WTC11 (cell line): ENCODE measurements at regions not wholly inside any gene's neighbourhood (a gene's known extent, or its start where the extent isn't known, plus 50 kb on each side); places are given as distances from the start of the nearest gene placed in this dataset.

Experiments
- ATAC-seq: fragments of 200-7000 bp; cut with Tn5 transposase; 2 replicates; pipeline ENCODE4 v1.10.0; 2021; ENCODE audit warnings: mild to moderate bottlenecking, moderate library complexity
- CTCF ChIA-PET: fragments of 300-600 bp; sonication (Branson Sonifier 250); formaldehyde crosslinking; loops from one replicate; lab custom pipeline; 2021; ENCODE audit warnings: antibody characterized with exemption; lab: Charles Lee
- POLR2A ChIA-PET: fragments of 350-600 bp; sonication (Branson Sonifier 250); formaldehyde crosslinking; loops from one replicate; lab custom pipeline; 2021; ENCODE audit warnings: antibody characterized with exemption; lab: Charles Lee
- DNase-seq: peaks from one replicate; pipeline ENCODE4 v3.0.0; 2021; ENCODE audit warnings: low spot score
- H3K27ac Mint-ChIP-seq: 2 replicates; pipeline ENCODE4 v1.8.0; 2021; ENCODE audit warnings: mixed read lengths
- H3K27me3 Mint-ChIP-seq: 2 replicates; pipeline ENCODE4 v1.8.0; 2021; ENCODE audit warnings: low read depth, mild to moderate bottlenecking, moderate library complexity, mixed read lengths
- H3K36me3 Mint-ChIP-seq: 2 replicates; pipeline ENCODE4 v1.8.0; 2021; ENCODE audit warnings: mixed read lengths
- H3K4me1 Mint-ChIP-seq: 2 replicates; pipeline ENCODE4 v1.8.0; 2022; ENCODE audit warnings: mixed read lengths
- H3K4me3 Mint-ChIP-seq: 2 replicates; pipeline ENCODE4 v1.8.0; 2021; ENCODE audit warnings: mild to moderate bottlenecking, moderate library complexity, mixed read lengths
- H3K9me3 Mint-ChIP-seq: 2 replicates; pipeline ENCODE4 v1.8.0; 2021; ENCODE audit warnings: mixed read lengths
- AFF4 ChIP-seq: sonication (generic); formaldehyde crosslinking; IDR thresholded peaks from 2 replicates; pipeline ENCODE4 v1.8.1; 2023; ENCODE audit warnings: mild to moderate bottlenecking, missing genetic modification reagents, borderline replicate concordance
- AR ChIP-seq: fragments of 250-450 bp; sonication (Bioruptor Pico); IDR thresholded peaks from 2 replicates; pipeline ENCODE4 v1.9.0; 2021; ENCODE audit warnings: mild to moderate bottlenecking
- ATF1 ChIP-seq: sonication (generic); formaldehyde crosslinking; IDR thresholded peaks from 2 replicates; pipeline ENCODE4 v1.8.1; 2023; ENCODE audit warnings: mild to moderate bottlenecking, moderate library complexity, missing genetic modification reagents
- CREB1 ChIP-seq: sonication (generic); formaldehyde crosslinking; IDR thresholded peaks from 2 replicates; pipeline ENCODE4 v1.8.0; 2023; ENCODE audit warnings: mild to moderate bottlenecking, missing genetic modification reagents
- EMX1 ChIP-seq: fragments of 250-450 bp; sonication (Bioruptor Pico); IDR thresholded peaks from 2 replicates; pipeline ENCODE4 v1.8.0; 2021; ENCODE audit warnings: mild to moderate bottlenecking
- ESRRA ChIP-seq: sonication (generic); formaldehyde crosslinking; IDR thresholded peaks from 2 replicates; pipeline ENCODE4 v1.8.1; 2022; ENCODE audit warnings: mild to moderate bottlenecking, missing genetic modification reagents, borderline replicate concordance
- FOXK1 ChIP-seq: sonication (generic); formaldehyde crosslinking; IDR thresholded peaks from 2 replicates; pipeline ENCODE4 v1.8.0; 2022; ENCODE audit warnings: mild to moderate bottlenecking, moderate library complexity, missing genetic modification reagents
- FOXP1 ChIP-seq: sonication (generic); formaldehyde crosslinking; IDR thresholded peaks from 2 replicates; pipeline ENCODE4 v1.8.0; 2022; ENCODE audit warnings: missing genetic modification reagents, mild to moderate bottlenecking, moderate library complexity, borderline replicate concordance
- GABPB1 ChIP-seq: sonication (generic); formaldehyde crosslinking; IDR thresholded peaks from 2 replicates; pipeline ENCODE4 v1.8.1; 2023; ENCODE audit warnings: mild to moderate bottlenecking, missing genetic modification reagents
- JAZF1 ChIP-seq: fragments of 250-450 bp; sonication (Bioruptor Pico); IDR thresholded peaks from 2 replicates; pipeline ENCODE4 v1.9.0; 2021; ENCODE audit warnings: moderate library complexity, mild to moderate bottlenecking, inconsistent platforms
- KAT7 ChIP-seq: sonication (generic); formaldehyde crosslinking; IDR thresholded peaks from 2 replicates; pipeline ENCODE4 v1.8.1; 2023; ENCODE audit warnings: missing genetic modification reagents, mild to moderate bottlenecking, borderline replicate concordance
- NR1H2 ChIP-seq: sonication (generic); formaldehyde crosslinking; IDR thresholded peaks from 2 replicates; pipeline ENCODE4 v1.9.0; 2021; ENCODE audit warnings: mild to moderate bottlenecking, moderate library complexity, missing genetic modification reagents
- OVOL2 ChIP-seq: fragments of 250-450 bp; sonication (Bioruptor Pico); IDR thresholded peaks from 2 replicates; pipeline ENCODE4 v1.9.0; 2021; ENCODE audit warnings: mild to moderate bottlenecking, borderline replicate concordance
- PRRX2 ChIP-seq: fragments of 250-450 bp; sonication (Bioruptor Pico); IDR thresholded peaks from 2 replicates; pipeline ENCODE4 v1.8.0; 2021; ENCODE audit warnings: mild to moderate bottlenecking
- RELA ChIP-seq: sonication (generic); formaldehyde crosslinking; IDR thresholded peaks from 2 replicates; pipeline ENCODE4 v1.8.1; 2022; ENCODE audit warnings: missing genetic modification reagents, mild to moderate bottlenecking, borderline replicate concordance
- SMAD3 ChIP-seq: sonication (generic); formaldehyde crosslinking; IDR thresholded peaks from 2 replicates; pipeline ENCODE4 v1.8.0; 2022; ENCODE audit warnings: missing genetic modification reagents, mild to moderate bottlenecking, borderline replicate concordance
- TP53 ChIP-seq: sonication (generic); formaldehyde crosslinking; IDR thresholded peaks from 2 replicates; pipeline ENCODE4 v1.8.1; 2023; ENCODE audit warnings: mild to moderate bottlenecking, missing genetic modification reagents
- ZNF138 ChIP-seq: sonication (generic); formaldehyde crosslinking; conservative IDR thresholded peaks from 2 replicates; pipeline ENCODE4 v1.8.1; 2022; ENCODE audit warnings: mild to moderate bottlenecking, moderate library complexity, missing genetic modification reagents
- ZNF396 ChIP-seq: fragments of 250-450 bp; sonication (Bioruptor Pico); IDR thresholded peaks from 2 replicates; pipeline ENCODE4 v1.8.0; 2021; ENCODE audit warnings: mild to moderate bottlenecking, moderate library complexity, borderline replicate concordance
- ZNF416 ChIP-seq: fragments of 250-450 bp; sonication (Bioruptor Pico); IDR thresholded peaks from 2 replicates; pipeline ENCODE4 v1.9.0; 2021; ENCODE audit warnings: mild to moderate bottlenecking, inconsistent platforms
- ZNF423 ChIP-seq: fragments of 250-450 bp; sonication (Bioruptor Pico); IDR thresholded peaks from 2 replicates; pipeline ENCODE4 v2.1.2; 2022; ENCODE audit warnings: mild to moderate bottlenecking, moderate library complexity
- TF ChIP-seq, protein P1 (sequence below): sonication (generic); formaldehyde crosslinking; IDR thresholded peaks from 2 replicates; pipeline ENCODE4 v1.8.1; 2022; ENCODE audit warnings: missing genetic modification reagents, borderline replicate concordance
- TF ChIP-seq, protein P2 (sequence below): fragments of 250-450 bp; sonication (Bioruptor Pico); IDR thresholded peaks from 2 replicates; pipeline ENCODE4 v1.8.0; 2021; ENCODE audit warnings: mild to moderate bottlenecking
- TF ChIP-seq, protein P3 (sequence below): sonication (generic); formaldehyde crosslinking; IDR thresholded peaks from 2 replicates; pipeline ENCODE4 v1.8.1; 2023; ENCODE audit warnings: mild to moderate bottlenecking, missing genetic modification reagents, moderate library complexity

- TF ChIP-seq RELA (CRISPR knock-in tag) (no peak), EMX1 (CRISPR knock-in tag) (no peak), PRRX2 (no peak), ATF1 (CRISPR knock-in tag) (no peak), AR (CRISPR knock-in tag) (no peak)
- TF ChIP-seq, protein P1, sequence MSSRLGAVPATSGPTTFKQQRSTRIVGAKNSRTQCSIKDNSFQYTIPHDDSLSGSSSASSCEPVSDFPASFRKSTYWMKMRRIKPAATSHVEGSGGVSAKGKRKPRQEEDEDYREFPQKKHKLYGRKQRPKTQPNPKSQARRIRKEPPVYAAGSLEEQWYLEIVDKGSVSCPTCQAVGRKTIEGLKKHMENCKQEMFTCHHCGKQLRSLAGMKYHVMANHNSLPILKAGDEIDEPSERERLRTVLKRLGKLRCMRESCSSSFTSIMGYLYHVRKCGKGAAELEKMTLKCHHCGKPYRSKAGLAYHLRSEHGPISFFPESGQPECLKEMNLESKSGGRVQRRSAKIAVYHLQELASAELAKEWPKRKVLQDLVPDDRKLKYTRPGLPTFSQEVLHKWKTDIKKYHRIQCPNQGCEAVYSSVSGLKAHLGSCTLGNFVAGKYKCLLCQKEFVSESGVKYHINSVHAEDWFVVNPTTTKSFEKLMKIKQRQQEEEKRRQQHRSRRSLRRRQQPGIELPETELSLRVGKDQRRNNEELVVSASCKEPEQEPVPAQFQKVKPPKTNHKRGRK (CRISPR knock-in tag): no peak
Observed at GRCh38 chr12:100075598-100075997, 67.1 kb downstream of the BLTP3B start (continued).

- Mint-ChIP-seq H3K36me3 (peaks cover 45% of the 10 kb centered on the region), H3K4me3 (no peak overlapping the region), H3K9me3 (peaks cover 40% of the 10 kb centered on the region), H3K27me3 (no peaks in the 10 kb centered on the region), H3K27ac (no peak overlapping the region; the same call in 1 of the 2 replicates), H3K4me1 (peaks cover 3% of the 10 kb centered on the region; the same call in 1 of the 2 replicates)
- DNase-seq: no peak
- TF ChIP-seq JAZF1 (CRISPR knock-in tag) (no peak), ESRRA (CRISPR knock-in tag) (no peak), OVOL2 (CRISPR knock-in tag) (no peak), ATF1 (CRISPR knock-in tag) (no peak), FOXK1 (CRISPR knock-in tag) (no peak), ZNF138 (CRISPR knock-in tag) (no peak), ZNF396 (CRISPR knock-in tag) (no peak), ZNF423 (CRISPR knock-in tag) (no peak)
- TF ChIP-seq, protein P2, sequence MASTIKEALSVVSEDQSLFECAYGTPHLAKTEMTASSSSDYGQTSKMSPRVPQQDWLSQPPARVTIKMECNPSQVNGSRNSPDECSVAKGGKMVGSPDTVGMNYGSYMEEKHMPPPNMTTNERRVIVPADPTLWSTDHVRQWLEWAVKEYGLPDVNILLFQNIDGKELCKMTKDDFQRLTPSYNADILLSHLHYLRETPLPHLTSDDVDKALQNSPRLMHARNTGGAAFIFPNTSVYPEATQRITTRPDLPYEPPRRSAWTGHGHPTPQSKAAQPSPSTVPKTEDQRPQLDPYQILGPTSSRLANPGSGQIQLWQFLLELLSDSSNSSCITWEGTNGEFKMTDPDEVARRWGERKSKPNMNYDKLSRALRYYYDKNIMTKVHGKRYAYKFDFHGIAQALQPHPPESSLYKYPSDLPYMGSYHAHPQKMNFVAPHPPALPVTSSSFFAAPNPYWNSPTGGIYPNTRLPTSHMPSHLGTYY (CRISPR knock-in tag): no peak
- TF ChIP-seq, protein P3, sequence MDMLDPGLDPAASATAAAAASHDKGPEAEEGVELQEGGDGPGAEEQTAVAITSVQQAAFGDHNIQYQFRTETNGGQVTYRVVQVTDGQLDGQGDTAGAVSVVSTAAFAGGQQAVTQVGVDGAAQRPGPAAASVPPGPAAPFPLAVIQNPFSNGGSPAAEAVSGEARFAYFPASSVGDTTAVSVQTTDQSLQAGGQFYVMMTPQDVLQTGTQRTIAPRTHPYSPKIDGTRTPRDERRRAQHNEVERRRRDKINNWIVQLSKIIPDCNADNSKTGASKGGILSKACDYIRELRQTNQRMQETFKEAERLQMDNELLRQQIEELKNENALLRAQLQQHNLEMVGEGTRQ (CRISPR knock-in tag): no peak
- ChIA-PET POLR2A (no interaction called here), CTCF (no interaction called here)
- no peak for ATAC-seq
Observed at GRCh38 chr12:100069795-100070194, 72.9 kb downstream of the BLTP3B start.

GRCh38 chr12:100068305-100068704 lies 74.4 kb downstream of the BLTP3B start:
- no peak for ATAC-seq
- Mint-ChIP-seq H3K27ac (no peak overlapping the region), H3K9me3 (peaks cover 40% of the 10 kb centered on the region), H3K27me3 (no peaks in the 10 kb centered on the region), H3K4me1 (peaks cover 3% of the 10 kb centered on the region; the same call in 1 of the 2 replicates), H3K36me3 (peaks cover 54% of the 10 kb centered on the region), H3K4me3 (no peak overlapping the region)
- no peak for DNase-seq
- POLR2A ChIA-PET: no interaction called here
- CTCF ChIA-PET: no interaction called here
- no peak for TF ChIP-seq CREB1
- no peak for TF ChIP-seq KAT7 (CRISPR knock-in tag)
- TF ChIP-seq SMAD3 (CRISPR knock-in tag): no peak
- TF ChIP-seq AFF4: no peak
- no peak for TF ChIP-seq TP53 (CRISPR knock-in tag)
- TF ChIP-seq ZNF416 (CRISPR knock-in tag): no peak
- no peak for TF ChIP-seq FOXK1 (CRISPR knock-in tag)
- TF ChIP-seq FOXP1: no peak
- no peak for TF ChIP-seq NR1H2 (CRISPR knock-in tag)
- no peak for TF ChIP-seq GABPB1 (CRISPR knock-in tag)
